ENCODE measurements at regions not wholly inside any gene's neighbourhood (a gene's known extent, or its start where the extent isn't known, plus 50 kb on each side); places are given as distances from the start of the nearest gene placed in this dataset.
"Not testable (repeated sequence)": the region's sequence is repeated elsewhere in the genome, so short reads cannot be mapped to it uniquely, and the experiment has no call there.

DNA sequence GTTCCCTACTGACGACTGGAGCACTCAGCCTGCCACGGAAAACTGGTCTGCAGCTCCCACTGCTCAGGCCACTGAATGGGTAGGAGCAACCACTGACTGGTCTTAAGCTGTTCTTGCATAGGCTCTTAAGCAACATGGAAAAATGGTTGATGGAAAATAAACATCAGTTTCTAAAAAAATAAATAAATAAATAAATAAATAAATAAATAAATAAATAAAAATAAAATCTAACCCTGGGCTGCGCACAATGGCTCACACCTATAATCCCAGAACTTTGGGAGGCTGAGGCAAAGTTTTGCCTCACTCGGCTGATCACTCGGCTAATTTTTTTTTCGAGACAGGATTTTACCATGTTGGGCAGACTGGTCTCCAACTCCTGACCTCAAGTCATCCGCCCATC lies 102.0 kb upstream of the DUSP21 start:
- H3K14ac ChIP-seq (ENCODE audit: insufficient read length); H3K79me1 ChIP-seq (ENCODE audit: low read depth, low read length); H2AFZ ChIP-seq (ENCODE audit: low read length); H2BK12ac ChIP-seq (ENCODE audit: low read depth, low read length); H4K91ac ChIP-seq (replicated peaks; ENCODE audit: insufficient read length, low read length); DNase-seq (ENCODE audit: low read depth in 1 of 2, low spot score in 2 of 2); H3K9me3 ChIP-seq (ENCODE audit: insufficient read depth in 2 of 2, low read depth in 1 of 2, low read length in 1 of 2); H4K20me1 ChIP-seq (replicated peaks in 1 of 2; ENCODE audit: control insufficient read depth in 1 of 2, insufficient read depth in 2 of 2, low read length in 2 of 2); CTCF ChIA-PET (ENCODE audit: partially characterized antibody); H3K23me2 ChIP-seq (ENCODE audit: low read depth, low read length); H3K23ac ChIP-seq (ENCODE audit: insufficient read length); H3K4me1 ChIP-seq (replicated peaks in 1 of 4; ENCODE audit: control insufficient read depth in 3 of 4, insufficient read depth in 4 of 4, low read length in 3 of 4); H4K8ac ChIP-seq (ENCODE audit: extremely low read depth, insufficient read depth, low read length); H3K18ac ChIP-seq (ENCODE audit: extremely low read depth, low read length); FAIRE-seq; H2BK20ac ChIP-seq (ENCODE audit: low read length); H3K79me2 ChIP-seq (ENCODE audit: control insufficient read depth in 1 of 2, insufficient read depth in 2 of 2, low read length in 2 of 2); H4K5ac ChIP-seq (ENCODE audit: insufficient read length, low read depth, low read length); H2AK5ac ChIP-seq (ENCODE audit: low read depth, low read length); H3K4me3 ChIP-seq (ENCODE audit: extremely low read depth in 1 of 4, insufficient read depth in 2 of 4, low read depth in 3 of 4, low read length in 4 of 4); H3K27me3 ChIP-seq (replicated peaks in 1 of 4; ENCODE audit: control insufficient read depth in 3 of 4, extremely low read depth in 1 of 4, insufficient read depth in 3 of 4, low read length in 3 of 4); H3K27ac ChIP-seq (ENCODE audit: low read depth, low read length); H3K9ac ChIP-seq (replicated peaks in 1 of 4; ENCODE audit: extremely low read depth in 1 of 4, low read depth in 3 of 4, low read length in 3 of 4); H3K4ac ChIP-seq (replicated peaks; ENCODE audit: insufficient read length, low read depth, low read length); H2BK120ac ChIP-seq (replicated peaks; ENCODE audit: low read depth, low read length); H2BK15ac ChIP-seq (ENCODE audit: low read length); H2BK5ac ChIP-seq (ENCODE audit: low read depth, low read length); POLR2A ChIA-PET (ENCODE audit: partially characterized antibody); H3K36me3 ChIP-seq (ENCODE audit: control insufficient read depth in 2 of 4, insufficient read depth in 4 of 4, low read length in 3 of 4); H3K4me2 ChIP-seq (ENCODE audit: insufficient read depth in 1 of 2, low read depth in 2 of 2, low read length in 2 of 2); H3K56ac ChIP-seq (replicated peaks; ENCODE audit: insufficient read length, low read depth, low read length): not testable (repeated sequence)
- WGBS, 2 experiments (ENCODE audit: extremely low coverage in 1 of 2, insufficient coverage in 1 of 2, insufficient read length in 1 of 2, insufficient replicate concordance in 2 of 2, low coverage in 1 of 2, low lambda C conversion rate in 2 of 2, missing lambda C conversion rate in 1 of 2): 94% methylated on average over 7 of the region's 7 CpGs; no CpG with 5 or more reads in 1 of the 2 experiments

DNA sequence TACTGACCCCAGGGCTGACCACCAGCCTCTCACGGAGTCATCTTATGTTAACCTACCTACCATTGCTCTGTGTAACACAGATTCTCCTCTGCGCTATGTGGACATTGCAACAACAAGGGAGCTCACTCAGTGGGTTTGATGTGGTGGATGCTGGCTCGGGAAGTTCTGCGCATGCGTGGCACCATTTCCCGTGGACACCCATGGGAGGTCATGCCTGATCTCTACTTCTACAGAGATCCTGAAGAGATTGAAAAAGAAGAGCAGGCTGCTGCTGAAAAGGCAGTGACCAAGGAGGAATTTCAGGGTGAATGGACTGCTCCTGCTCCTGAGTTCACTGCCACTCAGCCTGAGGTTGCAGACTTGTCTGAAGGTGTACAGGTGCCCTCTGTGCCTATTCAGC lies 102.4 kb upstream of the DUSP21 start:
- H3K14ac ChIP-seq (ENCODE audit: insufficient read length); H3K4ac ChIP-seq (replicated peaks; ENCODE audit: insufficient read length, low read depth, low read length); H3K27me3 ChIP-seq (replicated peaks in 1 of 4; ENCODE audit: control insufficient read depth in 3 of 4, extremely low read depth in 1 of 4, insufficient read depth in 3 of 4, low read length in 3 of 4); H2BK5ac ChIP-seq (ENCODE audit: low read depth, low read length); H3K9ac ChIP-seq (replicated peaks in 1 of 4; ENCODE audit: extremely low read depth in 1 of 4, low read depth in 3 of 4, low read length in 3 of 4); H3K79me1 ChIP-seq (ENCODE audit: low read depth, low read length); POLR2A ChIA-PET (ENCODE audit: partially characterized antibody); CTCF ChIA-PET (ENCODE audit: partially characterized antibody); H3K56ac ChIP-seq (replicated peaks; ENCODE audit: insufficient read length, low read depth, low read length); H3K4me1 ChIP-seq (replicated peaks in 1 of 4; ENCODE audit: control insufficient read depth in 3 of 4, insufficient read depth in 4 of 4, low read length in 3 of 4); FAIRE-seq; H3K9me3 ChIP-seq (ENCODE audit: insufficient read depth in 2 of 2, low read depth in 1 of 2, low read length in 1 of 2); H2BK15ac ChIP-seq (ENCODE audit: low read length); DNase-seq (ENCODE audit: low read depth in 1 of 2, low spot score in 2 of 2); H3K36me3 ChIP-seq (ENCODE audit: control insufficient read depth in 2 of 4, insufficient read depth in 4 of 4, low read length in 3 of 4); H3K27ac ChIP-seq (ENCODE audit: low read depth, low read length); H3K18ac ChIP-seq (ENCODE audit: extremely low read depth, low read length); H2BK120ac ChIP-seq (replicated peaks; ENCODE audit: low read depth, low read length); H4K91ac ChIP-seq (replicated peaks; ENCODE audit: insufficient read length, low read length); H2BK20ac ChIP-seq (ENCODE audit: low read length); H3K23ac ChIP-seq (ENCODE audit: insufficient read length); H3K4me2 ChIP-seq (ENCODE audit: insufficient read depth in 1 of 2, low read depth in 2 of 2, low read length in 2 of 2); H4K8ac ChIP-seq (ENCODE audit: extremely low read depth, insufficient read depth, low read length); H3K4me3 ChIP-seq (ENCODE audit: extremely low read depth in 1 of 4, insufficient read depth in 2 of 4, low read depth in 3 of 4, low read length in 4 of 4); H2BK12ac ChIP-seq (ENCODE audit: low read depth, low read length); H4K20me1 ChIP-seq (replicated peaks in 1 of 2; ENCODE audit: control insufficient read depth in 1 of 2, insufficient read depth in 2 of 2, low read length in 2 of 2); H2AFZ ChIP-seq (ENCODE audit: low read length); H3K79me2 ChIP-seq (ENCODE audit: control insufficient read depth in 1 of 2, insufficient read depth in 2 of 2, low read length in 2 of 2); H4K5ac ChIP-seq (ENCODE audit: insufficient read length, low read depth, low read length); H3K23me2 ChIP-seq (ENCODE audit: low read depth, low read length); H2AK5ac ChIP-seq (ENCODE audit: low read depth, low read length): not testable (repeated sequence)
- WGBS, 2 experiments (ENCODE audit: extremely low coverage in 1 of 2, insufficient coverage in 1 of 2, insufficient read length in 1 of 2, insufficient replicate concordance in 2 of 2, low coverage in 1 of 2, low lambda C conversion rate in 2 of 2, missing lambda C conversion rate in 1 of 2): no CpG with 5 or more reads among the region's 6 CpGs
